ENCODE measurements at regions not wholly inside any gene's neighbourhood (a gene's known extent, or its start where the extent isn't known, plus 50 kb on each side); places are given as distances from the start of the nearest gene placed in this dataset.
A peak's percentile ranks its signal among the peaks of the same experiment; 100 is the strongest.

GRCh38 chr2:101625387-101625786 lies 72.1 kb upstream of the MAP4K4 start:
- no peaks in the 10 kb centered on the region for H3K27me3 ChIP-seq (ENCODE audit: insufficient read depth, low read length)
- H2AFZ ChIP-seq (ENCODE audit: low read depth, low read length) = no peak overlapping the region
- H3K4me2 ChIP-seq (ENCODE audit: low read length) = no peak overlapping the region
- H3K4me3 ChIP-seq (ENCODE audit: insufficient read depth, low read depth, low read length) = no peak overlapping the region
- H3K27ac ChIP-seq (ENCODE audit: low read depth, low read length) = no peak overlapping the region
- no peaks in the 10 kb centered on the region for H3K9me3 ChIP-seq (ENCODE audit: insufficient read depth, low read depth, low read length)
- no peak for FAIRE-seq
- no peaks in the 10 kb centered on the region for H3K36me3 ChIP-seq (ENCODE audit: insufficient read depth, low read length)
- H3K4me3 Mint-ChIP-seq (ENCODE audit: unreplicated experiment) = no peak overlapping the region
- peak overlapping the region; percentile 86 for H3K27ac Mint-ChIP-seq (ENCODE audit: unreplicated experiment)
- peaks cover under 1% of the 10 kb centered on the region for H3K9me3 Mint-ChIP-seq (ENCODE audit: unreplicated experiment)
- no peak for DNase-seq (ENCODE audit: low read depth)
- H3K4me1 Mint-ChIP-seq (ENCODE audit: low read depth, unreplicated experiment) = peaks cover 4% of the 10 kb centered on the region
- peaks cover 2% of the 10 kb centered on the region for H3K36me3 Mint-ChIP-seq (ENCODE audit: low read depth, unreplicated experiment)
- TF ChIP-seq CTCF (IDR thresholded peaks at IDR 0.05; ENCODE audit: insufficient read depth, low read depth, low read length) (no peak), EZH2 (IDR thresholded peaks at IDR 0.05; ENCODE audit: insufficient read depth, low read length) (no peak)
- peaks cover 17% of the 10 kb centered on the region for H3K27me3 Mint-ChIP-seq (ENCODE audit: low read depth, unreplicated experiment)
- no peaks in the 10 kb centered on the region for H4K20me1 ChIP-seq (ENCODE audit: insufficient read depth, low read length)
- no peak overlapping the region for H3K9ac ChIP-seq (ENCODE audit: low read length)
- H3K79me2 ChIP-seq (ENCODE audit: insufficient read depth, low read length) = no peaks in the 10 kb centered on the region
- H3K4me1 ChIP-seq (ENCODE audit: insufficient read depth, low read length) = no peaks in the 10 kb centered on the region

GRCh38 chr2:101624706-101625332 lies 72.7 kb upstream of the MAP4K4 start:
- Mint-ChIP-seq H3K27ac (ENCODE audit: unreplicated experiment) (no peak overlapping the region), H3K27me3 (ENCODE audit: low read depth, unreplicated experiment) (peaks cover 17% of the 10 kb centered on the region), H3K4me3 (ENCODE audit: unreplicated experiment) (no peak overlapping the region), H3K36me3 (ENCODE audit: low read depth, unreplicated experiment) (peaks cover 2% of the 10 kb centered on the region), H3K4me1 (ENCODE audit: low read depth, unreplicated experiment) (peaks cover 4% of the 10 kb centered on the region), H3K9me3 (ENCODE audit: unreplicated experiment) (peaks cover 2% of the 10 kb centered on the region)
- DNase-seq (ENCODE audit: low read depth) (no peak), FAIRE-seq (no peak)
- Histone ChIP-seq H3K36me3 (ENCODE audit: insufficient read depth, low read length) (no peaks in the 10 kb centered on the region), H3K27me3 (ENCODE audit: insufficient read depth, low read length) (no peaks in the 10 kb centered on the region), H3K9ac (ENCODE audit: low read length) (no peak overlapping the region), H2AFZ (ENCODE audit: low read depth, low read length) (peak overlapping the region; percentile 18), H3K4me2 (ENCODE audit: low read length) (no peak overlapping the region), H3K4me3 (ENCODE audit: insufficient read depth, low read depth, low read length) (no peak overlapping the region), H3K27ac (ENCODE audit: low read depth, low read length) (no peak overlapping the region), H3K79me2 (ENCODE audit: insufficient read depth, low read length) (no peaks in the 10 kb centered on the region), H3K4me1 (ENCODE audit: insufficient read depth, low read length) (no peaks in the 10 kb centered on the region), H3K9me3 (ENCODE audit: insufficient read depth, low read depth, low read length) (no peaks in the 10 kb centered on the region), H4K20me1 (ENCODE audit: insufficient read depth, low read length) (no peaks in the 10 kb centered on the region)
- TF ChIP-seq CTCF (IDR thresholded peaks at IDR 0.05; ENCODE audit: insufficient read depth, low read depth, low read length) (no peak), EZH2 (IDR thresholded peaks at IDR 0.05; ENCODE audit: insufficient read depth, low read length) (no peak)

GRCh38 chr2:101623031-101623521 lies 74.4 kb upstream of the MAP4K4 start:
- no peaks in the 10 kb centered on the region for H3K79me2 ChIP-seq (ENCODE audit: insufficient read depth, low read length)
- no peaks in the 10 kb centered on the region for H3K27me3 ChIP-seq (ENCODE audit: insufficient read depth, low read length)
- H2AFZ ChIP-seq (ENCODE audit: low read depth, low read length) = no peak overlapping the region
- H3K9me3 Mint-ChIP-seq (ENCODE audit: unreplicated experiment) = peaks cover 2% of the 10 kb centered on the region
- no peaks in the 10 kb centered on the region for H3K36me3 ChIP-seq (ENCODE audit: insufficient read depth, low read length)
- H3K9ac ChIP-seq (ENCODE audit: low read length) = no peak overlapping the region
- no peak overlapping the region for H3K4me3 Mint-ChIP-seq (ENCODE audit: unreplicated experiment)
- H3K4me1 Mint-ChIP-seq (ENCODE audit: low read depth, unreplicated experiment) = peaks cover 4% of the 10 kb centered on the region
- H3K9me3 ChIP-seq (ENCODE audit: insufficient read depth, low read depth, low read length) = no peaks in the 10 kb centered on the region
- H4K20me1 ChIP-seq (ENCODE audit: insufficient read depth, low read length) = no peaks in the 10 kb centered on the region
- H3K27ac ChIP-seq (ENCODE audit: low read depth, low read length) = no peak overlapping the region
- H3K4me3 ChIP-seq (ENCODE audit: insufficient read depth, low read depth, low read length) = no peak overlapping the region
- H3K27ac Mint-ChIP-seq (ENCODE audit: unreplicated experiment) = no peak overlapping the region
- FAIRE-seq (no peak), DNase-seq (ENCODE audit: low read depth) (no peak)
- TF ChIP-seq CTCF (IDR thresholded peaks at IDR 0.05; ENCODE audit: insufficient read depth, low read depth, low read length) (no peak), EZH2 (IDR thresholded peaks at IDR 0.05; ENCODE audit: insufficient read depth, low read length) (no peak)
- H3K27me3 Mint-ChIP-seq (ENCODE audit: low read depth, unreplicated experiment) = peaks cover 17% of the 10 kb centered on the region
- H3K36me3 Mint-ChIP-seq (ENCODE audit: low read depth, unreplicated experiment) = peaks cover 4% of the 10 kb centered on the region
- peaks cover under 1% of the 10 kb centered on the region for H3K4me1 ChIP-seq (ENCODE audit: insufficient read depth, low read length)
- no peak overlapping the region for H3K4me2 ChIP-seq (ENCODE audit: low read length)

Measured in astrocyte (in vitro differentiated cells and primary cell).